ENCODE measurements at regions not wholly inside any gene's neighbourhood (a gene's known extent, or its start where the extent isn't known, plus 50 kb on each side); places are given as distances from the start of the nearest gene placed in this dataset.

GRCh38 chr1:78426408-78426807 is 64.4 kb upstream of the PTGFR start:
- no peak for DNase-seq (ENCODE audit: low read depth in 1 of 2, low spot score in 1 of 2)
- TF ChIP-seq, protein P1, sequence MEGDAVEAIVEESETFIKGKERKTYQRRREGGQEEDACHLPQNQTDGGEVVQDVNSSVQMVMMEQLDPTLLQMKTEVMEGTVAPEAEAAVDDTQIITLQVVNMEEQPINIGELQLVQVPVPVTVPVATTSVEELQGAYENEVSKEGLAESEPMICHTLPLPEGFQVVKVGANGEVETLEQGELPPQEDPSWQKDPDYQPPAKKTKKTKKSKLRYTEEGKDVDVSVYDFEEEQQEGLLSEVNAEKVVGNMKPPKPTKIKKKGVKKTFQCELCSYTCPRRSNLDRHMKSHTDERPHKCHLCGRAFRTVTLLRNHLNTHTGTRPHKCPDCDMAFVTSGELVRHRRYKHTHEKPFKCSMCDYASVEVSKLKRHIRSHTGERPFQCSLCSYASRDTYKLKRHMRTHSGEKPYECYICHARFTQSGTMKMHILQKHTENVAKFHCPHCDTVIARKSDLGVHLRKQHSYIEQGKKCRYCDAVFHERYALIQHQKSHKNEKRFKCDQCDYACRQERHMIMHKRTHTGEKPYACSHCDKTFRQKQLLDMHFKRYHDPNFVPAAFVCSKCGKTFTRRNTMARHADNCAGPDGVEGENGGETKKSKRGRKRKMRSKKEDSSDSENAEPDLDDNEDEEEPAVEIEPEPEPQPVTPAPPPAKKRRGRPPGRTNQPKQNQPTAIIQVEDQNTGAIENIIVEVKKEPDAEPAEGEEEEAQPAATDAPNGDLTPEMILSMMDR (IDR thresholded peaks at IDR 0.05; ENCODE audit: insufficient read depth, low read length): no peak
- TF ChIP-seq GABPA (IDR thresholded peaks at IDR 0.05; ENCODE audit: low read depth) (no peak), SPI1 (IDR thresholded peaks at IDR 0.05; ENCODE audit: borderline replicate concordance, low read depth) (no peak), POLR2AphosphoS5 (IDR thresholded peaks at IDR 0.05; ENCODE audit: low read depth) (no peak)
- TF ChIP-seq, protein P2, sequence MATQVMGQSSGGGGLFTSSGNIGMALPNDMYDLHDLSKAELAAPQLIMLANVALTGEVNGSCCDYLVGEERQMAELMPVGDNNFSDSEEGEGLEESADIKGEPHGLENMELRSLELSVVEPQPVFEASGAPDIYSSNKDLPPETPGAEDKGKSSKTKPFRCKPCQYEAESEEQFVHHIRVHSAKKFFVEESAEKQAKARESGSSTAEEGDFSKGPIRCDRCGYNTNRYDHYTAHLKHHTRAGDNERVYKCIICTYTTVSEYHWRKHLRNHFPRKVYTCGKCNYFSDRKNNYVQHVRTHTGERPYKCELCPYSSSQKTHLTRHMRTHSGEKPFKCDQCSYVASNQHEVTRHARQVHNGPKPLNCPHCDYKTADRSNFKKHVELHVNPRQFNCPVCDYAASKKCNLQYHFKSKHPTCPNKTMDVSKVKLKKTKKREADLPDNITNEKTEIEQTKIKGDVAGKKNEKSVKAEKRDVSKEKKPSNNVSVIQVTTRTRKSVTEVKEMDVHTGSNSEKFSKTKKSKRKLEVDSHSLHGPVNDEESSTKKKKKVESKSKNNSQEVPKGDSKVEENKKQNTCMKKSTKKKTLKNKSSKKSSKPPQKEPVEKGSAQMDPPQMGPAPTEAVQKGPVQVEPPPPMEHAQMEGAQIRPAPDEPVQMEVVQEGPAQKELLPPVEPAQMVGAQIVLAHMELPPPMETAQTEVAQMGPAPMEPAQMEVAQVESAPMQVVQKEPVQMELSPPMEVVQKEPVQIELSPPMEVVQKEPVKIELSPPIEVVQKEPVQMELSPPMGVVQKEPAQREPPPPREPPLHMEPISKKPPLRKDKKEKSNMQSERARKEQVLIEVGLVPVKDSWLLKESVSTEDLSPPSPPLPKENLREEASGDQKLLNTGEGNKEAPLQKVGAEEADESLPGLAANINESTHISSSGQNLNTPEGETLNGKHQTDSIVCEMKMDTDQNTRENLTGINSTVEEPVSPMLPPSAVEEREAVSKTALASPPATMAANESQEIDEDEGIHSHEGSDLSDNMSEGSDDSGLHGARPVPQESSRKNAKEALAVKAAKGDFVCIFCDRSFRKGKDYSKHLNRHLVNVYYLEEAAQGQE (IDR thresholded peaks at IDR 0.05; ENCODE audit: insufficient replicate concordance, low read depth): no peak
- H3K4me3 ChIP-seq (replicated peaks; ENCODE audit: insufficient read depth, low read length): no peak overlapping the region
- no peak overlapping the region for H3K27ac ChIP-seq (replicated peaks)
- no peaks in the 10 kb centered on the region for H3K27me3 ChIP-seq (ENCODE audit: insufficient read depth, poor library complexity, severe bottlenecking)

DNA sequence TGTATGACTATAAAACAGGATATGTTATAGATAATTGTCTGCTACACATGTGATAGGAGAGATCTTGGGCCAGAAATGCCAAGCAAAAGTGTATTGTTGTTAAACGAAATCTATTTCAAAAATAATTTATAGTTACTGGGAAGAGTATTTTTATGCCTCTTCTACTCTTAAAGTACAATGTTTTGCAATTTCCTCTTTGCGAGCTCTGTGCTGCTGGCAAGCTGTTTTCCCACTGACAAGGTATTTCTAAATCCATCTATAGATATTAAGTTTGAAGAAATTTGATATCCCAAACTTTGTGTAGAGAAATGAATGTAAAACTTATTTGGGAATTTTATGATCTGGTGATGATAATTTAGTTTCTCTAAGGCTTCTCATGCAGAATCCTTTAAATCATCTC is 63.3 kb upstream of the PTGFR start:
- Histone ChIP-seq H3K4me3 (replicated peaks; ENCODE audit: insufficient read depth, low read length) (no peak overlapping the region), H3K27me3 (ENCODE audit: insufficient read depth, poor library complexity, severe bottlenecking) (no peaks in the 10 kb centered on the region), H3K27ac (replicated peaks) (no peak overlapping the region)
- DNase-seq (ENCODE audit: low read depth in 1 of 2, low spot score in 1 of 2): no peak
- TF ChIP-seq, protein P2 (IDR thresholded peaks at IDR 0.05; ENCODE audit: insufficient replicate concordance, low read depth): no peak
- no peak for TF ChIP-seq POLR2AphosphoS5 (IDR thresholded peaks at IDR 0.05; ENCODE audit: low read depth)
- TF ChIP-seq GABPA (IDR thresholded peaks at IDR 0.05; ENCODE audit: low read depth): no peak
- TF ChIP-seq SPI1 (IDR thresholded peaks at IDR 0.05; ENCODE audit: borderline replicate concordance, low read depth): no peak
- TF ChIP-seq, protein P1 (IDR thresholded peaks at IDR 0.05; ENCODE audit: insufficient read depth, low read length): no peak

DNA sequence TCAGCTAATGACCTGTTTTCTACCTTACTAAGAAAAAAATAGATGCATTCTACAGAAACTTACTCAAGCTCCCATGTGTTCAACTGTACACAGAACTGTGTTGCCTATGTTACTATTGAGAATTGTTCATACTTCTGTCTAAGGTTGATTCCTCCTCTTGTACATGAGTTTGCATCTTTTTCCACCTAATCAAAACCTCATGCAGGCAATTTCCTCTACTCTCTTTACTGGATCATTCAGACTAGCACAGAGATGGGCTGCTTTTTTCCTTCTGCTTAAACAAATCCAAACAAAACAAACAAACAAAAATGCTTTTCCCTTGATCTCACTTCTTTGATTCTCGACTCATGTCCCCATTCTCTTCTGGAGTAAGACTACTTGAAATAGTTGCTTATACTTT is 58.8 kb upstream of the PTGFR start:
- TF ChIP-seq POLR2AphosphoS5 (IDR thresholded peaks at IDR 0.05; ENCODE audit: low read depth) (no peak), SPI1 (IDR thresholded peaks at IDR 0.05; ENCODE audit: borderline replicate concordance, low read depth) (no peak), GABPA (IDR thresholded peaks at IDR 0.05; ENCODE audit: low read depth) (no peak)
- TF ChIP-seq, protein P2 (IDR thresholded peaks at IDR 0.05; ENCODE audit: insufficient replicate concordance, low read depth): no peak
- TF ChIP-seq, protein P1 (IDR thresholded peaks at IDR 0.05; ENCODE audit: insufficient read depth, low read length): no peak
- no peak overlapping the region for H3K4me3 ChIP-seq (replicated peaks; ENCODE audit: insufficient read depth, low read length)

More for the DNA sequence above, 58.8 kb upstream of the PTGFR start:
- Histone ChIP-seq H3K27ac (replicated peaks) (no peak overlapping the region), H3K27me3 (ENCODE audit: insufficient read depth, poor library complexity, severe bottlenecking) (no peaks in the 10 kb centered on the region)
- no peak for DNase-seq (ENCODE audit: low read depth in 1 of 2, low spot score in 1 of 2)

Measured in HL-60 (cell line).